HG03442 (cell line): ENCODE measurements at regions not wholly inside any gene's neighbourhood (a gene's known extent, or its start where the extent isn't known, plus 50 kb on each side); places are given as distances from the start of the nearest gene placed in this dataset.

Experiments
- ATAC-seq: cut with Tn5 transposase; IDR thresholded peaks from one replicate; pipeline ENCODE4 v1.9.1; 2021; ENCODE audit warnings: mild to moderate bottlenecking, moderate library complexity; ENCODE audit not compliant: unreplicated experiment

DNA sequence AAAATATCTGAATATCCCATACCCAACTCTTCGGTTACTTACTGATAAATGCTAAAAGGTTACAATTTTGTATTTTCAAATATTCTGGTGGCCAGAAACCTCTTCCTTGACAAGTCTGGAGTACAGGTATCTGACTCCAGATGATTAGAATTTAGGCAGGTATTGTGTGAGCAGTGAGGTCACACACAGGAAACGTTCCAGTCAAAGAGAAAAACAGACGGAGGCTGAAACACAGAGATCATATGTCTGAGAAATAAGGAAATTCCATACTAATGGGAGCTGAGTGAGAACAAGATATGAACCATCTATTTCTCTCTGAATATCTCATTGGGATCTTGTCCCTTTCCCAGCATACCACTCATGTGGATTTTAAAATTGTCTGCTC is 89.4 kb upstream of the IGLL5 start:
- ATAC-seq, result no peak

DNA sequence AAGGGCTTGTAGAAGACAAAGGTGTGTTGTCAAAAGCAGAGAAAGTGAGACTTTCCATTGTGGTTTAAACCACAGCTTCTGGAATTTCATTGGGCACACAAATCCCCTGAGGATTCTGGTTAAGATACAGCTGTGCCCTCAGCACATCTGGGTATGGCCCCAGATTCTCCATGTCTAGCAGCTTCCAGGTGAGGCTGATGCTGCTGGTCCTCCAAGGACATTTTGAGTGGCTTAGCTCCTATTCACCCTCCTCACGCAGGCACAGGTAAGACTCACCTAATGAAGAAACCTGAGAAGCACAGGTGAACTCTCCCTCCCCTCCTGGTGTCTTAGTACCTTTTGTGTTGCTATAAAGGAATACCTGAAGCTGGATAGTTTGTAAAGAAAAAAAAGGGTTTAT is 88.9 kb upstream of the IGLL5 start:
- ATAC-seq, result no peak

DNA sequence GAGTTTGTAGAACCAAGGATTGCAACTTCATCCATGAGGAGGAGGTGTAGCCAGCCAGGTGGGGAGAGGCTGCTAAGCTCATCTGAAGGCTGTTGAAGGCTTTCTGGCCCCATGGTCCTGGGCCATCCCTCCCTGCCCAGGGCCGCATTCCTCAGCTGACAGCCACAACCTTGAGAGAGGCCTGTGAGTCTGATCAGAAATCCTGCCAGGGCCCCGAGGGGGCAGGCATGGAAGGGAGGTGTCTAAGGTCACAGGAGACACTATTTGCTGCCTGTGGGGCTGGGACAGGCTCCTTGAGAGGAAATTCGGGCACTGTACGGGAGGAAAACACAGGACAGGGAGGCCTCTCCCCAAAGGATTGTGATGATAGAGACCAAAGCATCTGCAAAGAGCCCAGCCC is 88.1 kb upstream of the IGLL5 start:
- no peak for ATAC-seq

DNA sequence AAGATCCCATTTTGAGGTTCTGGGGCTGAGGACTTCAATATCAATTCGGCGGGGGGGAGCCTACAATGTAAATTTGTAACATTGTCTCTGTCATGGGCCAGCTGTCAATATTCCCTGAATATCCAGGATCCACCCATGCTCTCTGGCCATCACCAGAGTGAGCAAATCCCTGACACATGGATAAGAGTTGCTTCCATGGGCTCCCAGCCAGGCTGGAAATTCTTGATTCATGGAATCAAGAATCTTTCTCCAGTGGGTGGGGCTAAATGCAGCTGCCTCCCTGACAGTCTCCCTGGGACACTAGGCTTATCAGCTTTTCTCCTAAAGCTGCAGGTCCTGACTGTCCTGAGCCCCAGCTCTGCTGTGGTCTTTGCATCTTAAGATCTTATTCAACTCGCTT is 86.9 kb upstream of the IGLL5 start:
- no peak for ATAC-seq

DNA sequence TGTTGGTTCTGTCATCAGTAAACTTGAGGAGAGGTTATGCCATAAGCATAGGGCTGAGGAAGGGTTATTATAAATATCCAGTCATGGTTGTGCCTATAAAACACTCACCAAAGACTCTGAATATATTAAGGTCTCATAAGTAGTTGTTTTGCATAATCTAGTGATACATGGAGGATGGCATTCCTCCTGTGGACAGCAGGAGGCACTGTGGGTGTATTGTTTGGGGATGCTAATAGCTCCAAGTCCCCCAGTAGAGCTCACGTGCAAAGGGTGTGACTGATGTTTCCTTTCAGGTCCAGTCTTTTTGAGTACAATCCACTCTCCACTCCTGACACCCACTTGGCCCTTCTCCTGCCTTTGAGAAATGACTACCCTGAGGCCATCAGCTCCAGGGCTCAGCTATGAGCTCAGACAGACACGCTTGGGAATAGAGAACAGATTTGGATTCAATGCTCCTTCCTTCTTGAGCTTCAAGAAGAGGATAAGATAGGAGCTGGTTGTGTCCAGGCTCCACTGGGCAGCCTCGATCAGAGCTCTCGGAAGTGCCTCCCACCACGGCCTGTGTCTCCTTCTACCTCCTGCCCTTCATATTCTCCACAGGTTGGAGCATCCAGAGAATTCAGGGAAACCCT is 85.2 kb upstream of the IGLL5 start:
- no peak for ATAC-seq

DNA sequence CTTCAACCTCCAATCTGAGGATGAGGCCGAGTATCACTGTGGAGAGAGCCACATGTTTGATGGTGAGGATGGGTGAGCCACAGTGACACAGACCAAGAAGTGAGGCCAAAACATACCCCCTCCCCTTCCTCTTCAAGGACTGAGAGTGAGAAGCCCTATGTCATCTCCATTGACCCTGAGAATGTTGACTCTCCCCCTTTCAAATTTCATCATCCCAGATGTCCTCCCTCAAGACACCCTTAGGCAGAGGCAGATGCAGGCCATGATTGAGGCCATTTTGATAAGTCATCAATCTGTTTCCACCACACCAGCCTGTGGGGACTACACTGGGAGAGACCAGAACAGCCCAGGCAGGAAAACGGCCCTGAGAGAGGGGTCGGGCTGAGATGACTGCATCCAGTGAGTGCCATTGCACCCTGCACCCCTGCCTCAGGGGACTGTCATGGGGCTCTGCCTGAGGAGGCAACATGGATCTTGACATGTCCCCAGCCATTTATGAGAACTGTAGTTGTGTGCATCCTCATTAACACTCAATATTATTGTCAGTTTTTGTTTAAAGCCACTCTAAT is 84.2 kb upstream of the IGLL5 start:
- ATAC-seq, result no peak

DNA sequence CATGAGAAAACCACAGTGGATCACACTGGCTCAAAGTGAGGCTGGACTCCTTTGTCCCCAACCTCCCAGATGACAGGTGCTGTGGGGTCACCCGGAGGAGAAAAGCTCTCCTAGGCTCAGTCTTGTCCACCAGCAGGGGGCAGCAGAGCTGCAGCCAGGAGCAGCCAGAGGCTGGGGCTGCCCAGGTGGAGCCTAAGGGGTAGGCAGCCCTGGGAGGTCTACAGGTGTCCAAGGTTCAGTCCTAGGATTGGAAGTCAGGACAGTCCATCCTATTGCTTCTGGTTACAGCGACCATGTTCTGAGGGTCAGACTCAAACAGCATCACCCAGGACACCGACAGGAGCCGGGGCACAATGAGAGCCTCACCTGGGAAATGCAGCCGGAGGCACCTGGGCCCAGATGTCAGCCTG is 77.6 kb upstream of the IGLL5 start:
- ATAC-seq, result no peak

DNA sequence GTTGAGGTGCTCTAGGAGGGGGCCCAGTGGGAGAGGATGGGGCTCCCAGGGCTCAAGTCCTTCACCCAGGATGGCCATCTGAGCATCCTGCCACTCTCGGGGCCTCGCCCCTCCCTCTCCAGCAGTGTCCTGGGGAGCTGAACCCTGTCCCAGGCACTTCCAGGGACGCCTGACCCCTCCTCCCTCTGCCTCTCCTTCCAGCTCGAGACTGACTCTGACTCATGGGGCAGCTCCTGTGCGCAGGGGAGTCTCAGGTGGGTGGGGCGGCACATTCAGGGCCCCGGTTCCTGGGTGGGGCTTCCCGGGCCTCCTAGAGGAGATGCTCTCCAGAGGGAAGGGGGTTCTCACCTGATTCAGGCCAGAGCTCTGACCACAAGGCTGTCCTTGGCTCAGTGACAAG is 77.1 kb upstream of the IGLL5 start:
- ATAC-seq, result no peak

DNA sequence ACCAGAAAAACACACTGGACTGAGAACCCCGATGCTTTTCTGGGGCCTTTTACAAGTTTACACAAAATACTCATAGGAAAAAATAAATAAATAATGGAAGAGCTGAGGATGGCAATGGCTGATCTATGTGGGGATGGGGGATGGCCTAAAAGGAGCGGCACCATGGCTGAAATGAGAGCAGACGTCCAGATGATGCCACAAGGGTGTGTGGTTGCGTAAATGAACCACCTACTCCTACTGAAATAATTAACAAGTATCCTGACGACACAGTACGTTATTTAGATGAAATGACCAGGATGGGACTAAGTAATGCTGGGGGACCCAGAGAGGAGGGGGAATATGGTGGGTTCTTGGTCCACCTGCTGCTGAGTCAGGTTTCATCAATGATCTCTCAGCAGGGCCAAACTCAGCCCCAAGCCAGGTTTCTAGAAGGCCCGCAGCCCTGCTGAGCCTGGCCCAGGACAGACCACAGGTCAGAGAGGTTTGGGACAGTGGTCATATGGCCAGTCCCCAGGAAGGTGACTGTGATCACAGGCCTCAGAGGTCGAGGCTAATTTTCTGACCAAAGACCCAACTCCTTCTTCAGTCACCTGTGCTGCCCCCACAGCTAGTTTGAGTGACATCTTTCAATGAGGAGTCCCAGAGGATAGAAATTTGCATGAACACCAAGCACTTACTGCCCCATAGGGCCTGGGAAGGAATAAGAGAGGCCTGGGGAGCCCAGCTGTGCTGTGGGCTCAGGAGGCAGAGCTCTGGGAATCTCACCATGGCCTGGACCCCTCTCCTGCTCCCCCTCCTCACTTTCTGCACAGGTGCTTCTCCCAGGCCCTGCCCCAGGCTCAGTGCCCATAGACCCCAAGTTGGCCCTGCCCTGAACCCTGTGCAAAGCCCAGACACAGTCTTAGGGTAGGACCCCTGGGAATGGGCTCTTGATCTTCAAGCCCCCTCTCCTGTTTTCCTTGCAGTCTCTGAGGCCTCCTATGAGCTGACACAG is 76.3 kb upstream of the IGLL5 start:
- no peak for ATAC-seq

DNA sequence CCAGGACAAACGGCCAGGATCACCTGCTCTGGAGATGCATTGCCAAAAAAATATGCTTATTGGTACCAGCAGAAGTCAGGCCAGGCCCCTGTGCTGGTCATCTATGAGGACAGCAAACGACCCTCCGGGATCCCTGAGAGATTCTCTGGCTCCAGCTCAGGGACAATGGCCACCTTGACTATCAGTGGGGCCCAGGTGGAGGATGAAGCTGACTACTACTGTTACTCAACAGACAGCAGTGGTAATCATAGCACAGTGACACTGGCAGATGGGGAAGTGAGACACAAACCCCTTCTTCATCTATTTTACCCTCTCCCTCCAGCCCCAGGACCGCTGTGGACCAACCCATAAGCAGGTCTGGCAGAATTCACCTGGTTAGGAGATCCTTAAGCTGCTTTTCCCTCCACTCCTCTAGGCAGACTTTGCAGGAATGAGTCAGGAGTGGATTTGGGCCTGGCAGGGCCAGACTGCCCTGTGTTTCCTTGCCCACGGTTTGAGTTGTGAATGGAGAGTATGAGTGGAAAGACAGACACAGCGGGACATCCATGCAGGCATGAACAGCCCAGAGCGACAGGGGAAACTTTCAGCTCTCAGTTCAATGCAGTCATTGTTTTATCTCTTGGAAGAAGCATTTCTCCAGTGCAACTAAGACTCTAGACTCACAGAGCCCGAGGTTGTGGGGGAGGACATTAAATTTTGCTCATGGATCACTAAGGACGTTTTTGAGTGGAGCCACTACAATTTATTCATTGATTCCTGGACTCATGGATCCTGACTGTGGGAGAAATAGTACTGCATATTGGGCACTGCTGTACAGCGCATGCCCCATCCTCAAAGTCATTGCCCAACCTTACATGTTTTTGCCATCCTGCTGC is 75.3 kb upstream of the IGLL5 start:
- ATAC-seq, result no peak

DNA sequence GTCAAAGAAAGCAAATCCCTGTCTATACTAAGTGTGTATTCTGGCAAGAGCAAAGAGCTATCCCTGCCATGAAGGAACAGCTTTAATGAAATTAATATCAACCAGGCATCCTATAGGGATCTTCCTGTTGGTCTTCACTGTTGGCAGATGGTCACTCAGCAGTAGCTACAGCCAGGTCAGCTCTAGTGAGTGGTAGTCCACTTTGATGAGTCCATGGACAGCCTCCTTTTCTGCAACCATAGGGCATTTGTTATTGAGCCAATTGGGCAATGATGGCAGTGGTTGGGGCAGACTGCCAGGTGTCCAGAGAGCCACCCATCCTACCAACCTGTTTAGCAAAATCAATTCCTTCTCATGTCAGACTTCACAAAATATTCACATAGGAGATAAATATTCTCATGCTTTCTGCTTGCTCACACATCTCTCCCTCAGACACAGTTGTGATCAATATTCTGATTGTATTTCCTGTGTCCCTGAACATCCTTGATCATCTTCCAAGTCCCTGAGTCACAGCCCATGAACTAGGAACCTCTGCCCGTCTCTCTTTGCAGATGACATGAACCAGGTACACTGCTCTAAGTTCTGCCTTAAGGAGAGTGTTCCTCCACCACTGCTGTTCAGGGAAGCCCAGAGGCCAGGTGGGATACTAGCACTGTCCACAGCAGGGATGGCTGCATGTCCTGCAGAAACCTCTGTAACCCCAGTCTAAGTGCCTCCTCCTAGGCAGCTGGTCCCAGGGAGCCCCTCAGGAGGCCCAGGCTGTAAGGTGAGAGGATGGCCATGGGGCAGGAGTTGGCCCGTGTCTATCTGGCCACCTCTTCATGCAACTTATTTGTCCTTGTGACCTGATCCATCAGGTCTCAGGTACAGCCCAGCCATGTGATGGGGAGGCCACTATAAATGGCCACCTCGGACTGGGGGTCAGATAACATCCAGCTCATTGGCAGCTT is 74.2 kb upstream of the IGLL5 start:
- no peak for ATAC-seq

DNA sequence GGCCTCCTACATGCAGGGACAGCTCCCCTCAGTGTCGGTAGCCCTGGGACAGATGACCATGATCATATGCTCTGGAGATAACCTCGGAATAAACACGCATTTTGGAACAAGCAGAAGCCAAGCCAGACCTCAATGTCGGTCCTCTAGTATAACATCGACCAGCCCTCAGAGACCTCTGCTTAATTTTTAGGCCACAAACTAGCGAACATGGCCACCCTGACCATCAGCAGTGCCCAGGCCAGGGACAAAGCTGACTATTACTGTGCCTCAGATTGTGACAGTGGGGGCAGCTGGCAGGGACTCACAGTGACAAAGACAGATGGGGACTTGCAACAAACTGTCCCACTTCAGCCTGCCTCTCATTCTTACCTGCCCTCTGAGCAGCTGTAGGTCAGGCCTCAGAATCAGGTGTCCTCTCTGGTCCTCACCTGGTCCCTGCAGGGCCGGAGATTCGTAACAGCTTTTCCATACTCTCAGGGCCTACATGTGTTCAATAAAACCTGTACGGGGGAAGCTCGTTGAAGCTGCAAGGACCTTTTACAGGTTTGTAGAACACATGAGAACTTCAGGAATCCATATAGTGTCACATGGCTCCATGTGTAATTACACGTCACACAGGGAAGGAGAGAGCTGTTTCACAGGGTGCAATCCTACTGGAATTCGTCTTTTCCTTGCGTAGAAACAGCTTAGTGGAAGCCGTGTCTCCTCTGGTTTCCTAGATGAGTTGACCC is 72.8 kb upstream of the IGLL5 start:
- ATAC-seq, result no peak

DNA sequence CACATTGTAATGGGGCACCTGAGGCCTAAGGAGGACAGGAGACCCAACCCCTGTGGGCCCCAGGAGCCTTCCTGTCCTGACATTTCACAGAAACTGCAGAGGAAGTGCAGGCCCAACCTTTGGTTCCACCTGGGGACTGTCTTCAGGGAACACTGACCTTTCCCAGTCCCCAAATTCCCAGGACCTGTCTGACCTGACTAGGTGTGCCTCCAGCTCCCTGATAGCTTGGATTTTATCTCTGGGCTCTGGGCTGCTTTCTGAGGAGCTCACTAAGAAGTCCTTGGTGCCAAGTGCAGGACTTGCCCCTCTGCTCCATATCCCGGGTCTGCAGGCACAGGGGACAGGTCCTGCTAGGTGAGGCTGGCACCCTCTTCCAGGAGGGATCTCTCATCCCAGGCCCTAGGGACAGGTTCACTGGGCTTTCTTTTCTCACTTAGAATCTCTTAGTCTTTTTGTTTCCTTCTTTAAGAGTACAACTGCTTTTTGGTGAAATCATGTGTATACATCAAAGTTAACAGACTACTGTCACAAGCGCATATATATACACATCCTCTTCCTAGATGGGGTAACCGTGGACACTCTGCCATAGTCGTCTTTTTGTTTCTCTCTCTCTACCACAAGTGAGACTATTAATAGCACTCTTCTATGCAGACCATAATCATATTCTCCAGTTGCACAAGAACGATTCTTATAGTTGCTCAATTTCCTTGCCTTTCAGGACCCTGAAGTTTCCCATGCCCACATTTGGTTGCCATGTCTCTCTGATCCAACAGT is 72.0 kb upstream of the IGLL5 start:
- ATAC-seq, result no peak

DNA sequence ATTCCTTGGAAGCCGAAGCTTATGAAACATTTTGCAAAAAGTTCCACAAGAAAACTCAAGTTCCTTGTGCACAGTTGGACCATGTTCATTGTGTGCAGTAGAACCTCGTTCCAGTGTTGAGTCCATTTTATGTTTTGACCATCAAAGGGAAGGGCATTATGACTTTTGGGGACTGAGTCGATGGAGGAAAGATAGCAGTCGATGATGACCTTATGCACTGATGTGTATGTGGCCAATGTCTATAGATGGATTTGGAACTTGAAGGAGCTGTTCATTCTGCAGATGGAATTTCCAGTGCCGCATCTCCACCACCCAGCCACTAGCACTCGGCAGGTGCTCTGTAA is 71.5 kb upstream of the IGLL5 start:
- no peak for ATAC-seq

DNA sequence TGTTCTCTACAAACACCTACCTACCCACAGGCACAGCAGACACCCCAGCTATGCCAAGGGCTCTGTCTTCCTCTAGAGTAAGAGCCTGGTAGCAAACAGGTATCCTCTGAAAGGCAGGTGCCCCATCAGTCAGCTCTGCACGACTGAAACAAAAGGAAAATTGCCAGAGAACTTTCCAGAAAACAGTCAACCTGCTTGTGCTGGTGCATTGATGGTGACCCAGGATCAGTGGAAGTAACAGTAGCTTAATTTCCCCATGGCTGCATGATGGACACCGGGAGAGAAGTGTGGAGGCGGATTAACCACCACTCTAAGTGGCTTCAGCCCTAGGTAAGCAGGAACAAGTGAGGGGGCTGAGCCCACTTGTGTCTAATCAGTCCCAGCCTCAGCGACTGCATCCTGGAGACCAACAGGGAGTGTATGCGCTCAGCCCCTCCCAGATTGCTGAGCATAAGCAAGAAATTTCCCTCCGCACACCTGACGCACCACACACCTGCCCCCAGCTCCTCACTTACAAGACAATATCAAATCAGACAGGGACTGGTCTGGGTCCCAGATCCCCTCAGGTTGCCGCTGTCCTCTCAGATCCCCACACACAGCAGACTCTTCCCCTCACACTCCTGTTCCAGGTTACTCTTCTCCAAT is 70.7 kb upstream of the IGLL5 start:
- ATAC-seq, result no peak

DNA sequence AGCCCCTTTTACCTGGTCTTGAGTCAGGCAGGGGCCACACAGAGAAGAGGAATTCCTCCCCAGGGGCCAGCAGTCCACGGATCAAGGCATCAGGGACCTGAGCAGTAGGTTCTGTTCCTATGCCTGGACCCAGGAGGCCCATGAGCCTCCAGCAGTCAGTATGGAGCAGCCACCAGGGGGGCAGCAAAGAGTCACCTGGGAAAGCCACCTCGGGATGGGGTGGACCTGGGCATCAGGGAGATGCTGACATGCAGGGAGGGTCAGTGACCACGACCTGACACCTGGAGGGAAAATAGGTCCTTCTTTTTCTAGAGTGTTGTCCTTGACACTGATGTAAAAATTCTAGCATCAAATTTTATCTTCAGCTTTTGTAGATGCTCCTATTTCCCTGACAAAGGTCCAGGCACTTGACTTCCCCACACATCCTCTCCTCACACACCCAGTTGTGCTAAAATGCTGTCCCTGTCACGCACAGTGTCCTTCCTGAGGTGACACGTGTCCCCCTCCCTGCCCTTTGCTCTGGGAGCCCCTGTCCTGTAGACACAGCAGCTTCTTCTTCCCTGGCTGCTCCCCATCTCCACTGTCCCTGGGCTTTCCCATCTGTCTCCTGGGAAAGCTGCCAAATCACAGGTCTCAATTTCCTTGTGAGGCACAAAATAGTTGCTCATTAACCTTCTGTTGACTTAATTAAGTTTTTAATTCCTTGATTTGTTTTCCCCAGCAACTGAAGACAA is 70.0 kb upstream of the IGLL5 start:
- ATAC-seq, result no peak

DNA sequence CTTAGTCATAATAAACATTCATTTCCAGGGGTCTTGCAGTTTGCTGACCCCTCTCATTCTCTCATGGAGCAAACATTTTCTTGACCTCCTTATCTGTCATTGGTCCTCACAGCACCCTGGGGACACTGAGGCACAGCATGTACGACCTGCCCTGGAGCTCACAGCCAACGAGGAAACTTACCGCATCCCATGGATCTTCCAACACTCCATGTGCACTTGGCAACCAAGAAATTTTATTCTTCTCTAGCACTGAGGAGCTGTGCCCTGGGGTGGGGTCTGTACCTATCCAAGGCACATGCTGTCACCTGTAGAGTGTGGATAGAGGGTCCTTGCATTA is 69.4 kb upstream of the IGLL5 start:
- no peak for ATAC-seq
